Activated effector memory CD4-positive, alpha-beta T cell treated with Interleukin-2 at 50 U/mL for 16 hours (primary cell): ENCODE measurements at regions not wholly inside any gene's neighbourhood (a gene's known extent, or its start where the extent isn't known, plus 50 kb on each side); places are given as distances from the start of the nearest gene placed in this dataset.

Experiments
- DNase-seq: peaks from one replicate; pipeline ENCODE4 v3.0.0-alpha.2; 2020

DNA sequence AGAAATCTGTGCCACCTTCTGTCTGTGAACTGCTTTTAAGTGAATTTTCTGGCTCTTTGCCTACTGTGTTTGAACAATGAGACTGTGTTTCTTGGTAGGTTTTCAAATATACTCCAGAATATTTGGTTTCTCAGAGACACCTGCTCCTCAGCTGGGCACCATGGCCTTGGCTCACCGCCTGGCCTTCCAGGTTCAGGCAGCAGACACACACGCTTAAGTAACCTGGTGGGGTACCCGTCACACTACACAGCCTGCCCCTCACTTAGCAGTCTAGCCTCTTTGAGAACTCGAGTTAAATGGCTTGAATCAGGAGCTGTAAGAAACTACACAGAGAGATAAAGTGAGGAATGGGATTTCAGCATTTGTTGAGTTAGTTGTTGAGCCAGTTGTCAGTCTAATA is 530.5 kb downstream of the MTRR start:
- DNase-seq, result no peak

DNA sequence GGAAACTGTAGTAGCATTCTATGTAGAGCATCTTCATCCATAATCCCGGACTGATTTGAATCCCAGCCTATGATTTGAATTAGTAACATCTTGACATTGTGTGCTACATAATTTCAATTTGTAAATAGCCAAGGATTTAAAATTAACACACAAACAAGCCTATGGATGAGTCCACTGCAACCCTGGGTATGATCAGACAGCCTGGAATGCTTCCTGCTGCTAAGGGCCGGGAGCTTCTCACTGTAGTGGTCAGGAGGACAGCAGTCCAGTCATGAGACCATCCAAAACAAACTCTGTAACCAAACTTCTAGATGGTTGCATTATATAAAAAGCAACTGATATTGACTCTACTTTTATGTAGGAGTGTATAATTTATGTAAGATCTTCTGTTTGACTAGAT is 539.3 kb downstream of the MTRR start:
- no peak for DNase-seq

DNA sequence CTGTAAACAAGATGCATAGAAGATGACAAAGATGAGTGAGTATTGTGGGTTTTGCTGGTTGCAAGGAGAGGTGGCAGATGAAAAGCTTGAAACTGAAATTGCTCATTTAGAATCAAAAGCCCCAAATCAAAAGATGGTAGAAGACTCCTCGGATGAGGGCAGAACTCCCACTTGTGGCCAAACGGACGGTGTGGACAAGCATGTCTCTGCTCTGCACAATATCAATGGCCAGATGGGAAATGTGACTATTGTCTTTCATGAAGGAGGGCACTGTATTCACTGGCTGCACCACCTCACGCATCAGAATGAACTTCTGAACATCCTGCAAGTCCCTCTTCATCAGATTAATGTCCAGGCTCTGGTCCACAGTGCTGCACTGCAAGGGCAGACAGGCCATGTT is 541.7 kb downstream of the MTRR start:
- no peak for DNase-seq

DNA sequence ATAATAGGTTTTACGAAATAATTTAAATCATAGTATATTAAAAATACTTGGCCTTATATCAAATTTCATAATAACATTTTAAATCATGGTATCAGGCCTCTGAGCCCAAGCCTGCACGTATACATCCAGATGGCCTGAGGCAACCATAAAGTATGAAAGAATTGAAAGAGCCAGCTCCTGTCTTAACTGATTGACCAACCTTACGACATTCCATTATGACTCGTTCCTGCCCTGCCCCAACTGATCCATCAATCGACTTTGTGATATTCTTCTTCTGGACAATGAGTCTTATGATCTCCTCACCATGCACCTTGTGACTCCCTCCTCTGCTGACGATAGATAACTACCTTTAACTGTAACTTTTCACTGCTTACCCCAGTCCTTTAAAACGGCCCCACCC is 545.0 kb downstream of the MTRR start:
- no peak for DNase-seq

DNA sequence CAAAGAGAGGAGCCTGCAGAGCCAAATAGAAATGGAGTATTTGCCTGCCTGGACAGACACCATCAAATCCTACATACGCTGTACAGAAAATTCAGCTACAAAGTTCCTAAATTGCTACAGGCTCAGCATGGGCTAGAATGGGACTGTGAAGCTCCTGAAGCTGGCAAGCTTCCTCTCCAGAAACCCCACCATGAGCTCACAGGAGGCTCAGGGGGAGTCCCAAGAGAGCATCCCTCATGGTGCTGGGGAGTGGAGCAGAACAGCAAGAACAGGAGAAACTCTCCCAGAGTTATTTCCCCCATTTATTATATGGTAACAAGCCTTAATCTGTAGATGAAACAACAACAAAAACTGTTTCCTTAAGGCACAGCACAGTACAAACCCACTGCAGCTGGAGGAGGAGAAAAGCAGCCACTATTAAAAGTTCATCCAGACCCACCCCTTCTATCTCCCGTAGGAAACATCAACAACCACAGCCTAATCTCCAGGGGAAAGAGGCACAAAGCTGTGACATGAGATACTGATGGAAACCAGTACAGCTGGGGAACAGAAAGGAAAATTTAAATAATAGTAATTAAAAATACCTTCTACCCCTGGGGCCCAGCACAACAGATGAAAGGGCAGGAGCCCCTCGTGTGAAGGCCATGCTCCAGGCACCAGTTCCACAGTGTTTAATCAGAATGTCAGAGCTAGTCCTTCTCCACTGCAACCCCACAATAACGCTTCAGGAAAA is 548.5 kb downstream of the MTRR start:
- no peak for DNase-seq

DNA sequence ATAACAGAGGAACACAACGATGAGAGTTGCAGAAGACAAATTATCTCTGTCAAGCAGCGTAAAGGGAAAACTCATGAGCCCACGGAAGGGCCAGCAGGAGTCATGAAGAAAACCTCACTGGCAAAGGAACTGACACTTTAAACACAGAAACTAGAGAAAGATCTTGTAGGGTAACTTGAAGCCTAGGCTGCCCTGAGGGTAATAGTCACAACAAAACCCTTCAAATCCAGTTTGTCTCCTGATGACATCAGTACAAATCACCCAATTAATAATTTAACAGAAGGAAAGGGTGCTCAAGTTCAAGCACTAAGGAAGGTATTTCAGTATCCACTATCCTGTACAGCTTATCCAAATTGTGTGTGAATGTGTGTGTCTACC is 549.1 kb downstream of the MTRR start:
- DNase-seq, result no peak

DNA sequence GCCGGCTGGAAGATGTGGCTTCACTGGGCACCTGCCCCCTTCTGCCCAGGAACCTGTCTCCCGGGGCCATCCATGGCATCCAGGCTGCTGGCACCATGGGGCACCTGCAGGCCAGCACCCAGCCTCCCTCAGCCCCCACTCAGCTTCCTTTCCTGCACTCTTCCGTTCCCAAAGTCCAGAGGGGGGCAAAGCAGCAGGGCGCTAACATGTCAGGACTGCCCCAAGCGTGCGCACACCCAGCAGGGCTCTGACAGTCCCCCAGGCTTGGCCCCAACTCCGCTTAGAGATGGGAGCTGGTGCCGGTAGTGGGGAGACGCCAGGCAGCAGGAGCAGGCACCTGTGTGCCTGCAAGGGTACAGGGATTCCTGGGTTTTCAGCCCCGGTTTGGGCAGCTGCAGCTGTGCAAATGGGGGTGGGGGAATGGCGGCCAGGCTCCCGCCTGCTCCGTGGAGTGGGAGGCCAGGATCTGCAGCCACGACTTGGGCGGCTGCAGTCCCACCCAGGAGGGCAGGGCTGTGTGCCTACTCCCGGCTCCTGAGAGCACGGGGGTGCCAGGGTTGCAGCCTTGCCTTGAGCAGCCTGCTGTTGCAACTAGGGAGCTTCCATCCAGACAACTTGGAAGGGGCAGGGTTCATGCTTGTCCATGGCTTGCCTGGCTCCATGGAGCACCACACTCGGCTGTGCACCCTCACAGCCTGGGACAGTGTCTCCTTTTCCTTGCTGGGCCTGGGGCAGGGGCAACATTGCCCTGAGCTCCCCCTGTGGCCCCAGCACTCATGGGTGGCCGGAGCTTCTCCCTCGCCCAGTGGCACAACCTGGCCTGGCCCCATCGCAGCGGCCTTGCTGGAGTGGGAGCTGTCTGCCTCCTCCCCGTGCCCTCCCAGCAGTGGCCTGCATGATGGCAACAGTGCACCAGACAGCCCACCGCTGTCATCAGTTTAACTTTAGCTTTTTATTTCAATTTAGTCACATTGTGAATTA is 561.1 kb downstream of the MTRR start:
- no peak for DNase-seq

DNA sequence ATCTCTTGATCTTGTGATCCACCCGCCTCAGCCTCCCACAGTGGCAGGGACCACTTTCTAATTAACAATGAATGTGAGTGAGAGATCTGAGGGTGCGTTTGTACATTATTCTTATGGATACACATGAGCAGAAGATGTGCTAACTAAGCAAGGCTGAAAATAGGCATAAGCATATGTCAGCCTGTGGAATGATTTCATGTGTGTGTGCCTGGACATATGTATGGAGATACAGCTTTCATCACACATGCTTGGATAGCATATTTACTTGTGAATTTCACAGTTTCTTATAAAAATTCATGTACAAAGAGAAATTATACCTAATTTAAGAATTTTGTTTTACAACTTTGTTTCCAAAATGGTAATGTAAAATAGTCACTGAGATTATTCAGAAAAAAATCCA is 565.6 kb downstream of the MTRR start:
- DNase-seq, result no peak

DNA sequence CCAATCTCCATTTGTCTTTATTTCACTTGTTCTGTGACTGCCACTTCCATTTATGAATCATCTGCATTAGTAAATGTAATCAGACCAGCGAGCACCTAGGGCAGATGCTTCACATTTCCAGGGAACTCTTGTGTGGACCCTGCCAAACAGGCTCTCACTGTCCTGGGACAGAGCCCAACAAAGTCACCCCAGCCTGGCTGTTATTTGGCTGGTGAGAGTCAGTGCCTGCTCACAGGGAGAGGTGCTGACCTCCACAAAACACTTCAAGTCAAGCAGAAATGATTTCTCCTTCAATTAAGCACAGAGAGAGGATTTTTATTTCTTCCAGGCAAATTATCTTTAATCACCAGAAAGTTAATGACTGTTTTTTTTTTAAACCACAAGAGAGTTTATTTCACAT is 568.0 kb downstream of the MTRR start:
- DNase-seq, result no peak

DNA sequence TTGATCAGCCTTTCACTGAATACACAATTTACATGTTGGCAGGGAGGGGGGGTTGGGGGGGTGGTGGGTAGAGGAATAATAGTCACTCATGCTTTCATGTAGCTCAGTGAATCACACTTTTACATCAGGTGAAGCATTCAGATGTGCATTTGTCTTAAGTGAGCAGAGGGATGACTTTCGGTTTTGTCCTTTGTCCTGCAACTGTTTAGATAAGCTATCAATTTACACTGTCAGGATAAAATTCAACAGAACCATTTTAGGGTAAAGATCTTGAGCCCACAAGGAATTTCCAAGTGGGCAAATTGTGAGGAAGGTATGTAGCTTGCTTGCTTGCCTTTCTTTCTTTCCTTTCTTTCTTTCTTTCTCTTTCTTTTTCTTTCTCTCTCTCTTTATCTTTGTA is 576.2 kb downstream of the MTRR start:
- DNase-seq, result no peak

DNA sequence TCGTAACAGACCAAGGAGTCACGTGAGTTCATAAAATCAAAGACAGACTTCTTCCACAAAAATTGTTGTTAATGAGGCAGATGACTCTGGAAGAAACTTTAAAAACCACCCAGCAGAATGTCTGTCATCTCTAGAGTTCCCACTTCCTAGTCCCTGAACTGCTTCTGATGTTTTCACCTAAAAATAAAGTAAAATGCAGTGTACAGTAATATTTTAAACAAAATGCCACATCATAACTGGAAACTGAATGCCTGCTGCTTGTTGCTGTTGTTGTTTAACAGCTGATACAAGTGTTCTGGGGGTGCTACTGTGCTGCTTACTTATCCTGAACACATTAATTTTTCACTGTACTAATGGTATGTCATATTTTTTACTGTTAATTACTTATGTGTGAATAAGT is 577.2 kb downstream of the MTRR start:
- no peak for DNase-seq

DNA sequence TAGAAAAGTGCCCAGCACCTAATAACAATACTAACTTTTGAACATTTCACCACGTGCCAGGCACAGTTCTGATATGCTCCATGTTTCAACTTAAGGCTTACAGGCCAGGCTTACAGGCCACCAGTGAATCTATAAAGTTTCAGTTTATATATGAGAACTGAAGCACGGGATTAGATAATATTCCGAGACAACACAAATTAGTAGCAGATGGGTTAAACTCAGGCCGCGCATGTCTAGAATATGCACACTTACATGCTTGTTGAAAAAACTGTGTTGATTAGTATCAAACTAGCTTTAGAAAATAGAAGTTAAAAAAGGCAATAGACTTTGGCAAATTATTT is 587.9 kb downstream of the MTRR start:
- no peak for DNase-seq

DNA sequence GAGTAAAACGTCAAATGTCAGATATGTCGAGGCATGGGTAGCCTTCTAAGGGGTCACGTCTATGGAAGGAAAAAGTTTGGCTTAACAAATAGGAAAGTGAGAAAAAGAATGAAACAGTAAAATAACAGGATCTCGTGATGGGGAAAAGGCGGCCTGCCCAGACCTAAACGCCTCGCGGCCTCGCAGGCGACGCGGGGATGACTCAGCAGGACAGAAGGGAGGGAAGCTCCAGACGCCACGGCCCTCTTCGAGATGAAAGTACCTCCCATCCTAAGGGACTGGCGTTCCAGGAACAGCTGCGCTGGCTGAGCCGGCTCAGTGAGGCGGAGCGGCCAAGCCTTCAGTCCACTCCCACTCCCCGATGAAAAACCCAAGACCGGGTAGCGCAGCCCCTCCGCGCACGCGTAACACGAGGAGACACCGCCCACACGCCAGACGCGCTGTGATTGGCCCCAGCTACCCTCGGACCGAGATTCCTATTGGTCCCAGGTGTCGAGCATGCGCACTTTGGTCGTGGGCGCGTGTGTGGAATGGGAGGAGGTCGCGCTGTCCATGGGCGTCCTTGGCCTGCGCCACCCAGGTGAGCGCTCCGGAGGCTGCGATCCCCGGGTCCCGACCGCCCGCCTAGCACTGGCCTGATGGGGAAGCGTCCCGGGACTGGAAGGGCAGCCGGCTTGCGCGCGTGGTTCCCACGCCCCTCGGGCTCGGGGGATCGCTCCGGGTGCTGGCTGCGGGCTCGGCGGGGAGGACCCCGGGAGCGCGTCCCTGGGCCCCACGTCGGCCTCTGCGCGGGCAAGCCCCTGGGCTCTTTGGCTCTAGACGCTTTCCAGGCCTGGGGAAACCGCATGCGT is 588.5 kb downstream of the MTRR start:
- peak; percentile 73 for DNase-seq

DNA sequence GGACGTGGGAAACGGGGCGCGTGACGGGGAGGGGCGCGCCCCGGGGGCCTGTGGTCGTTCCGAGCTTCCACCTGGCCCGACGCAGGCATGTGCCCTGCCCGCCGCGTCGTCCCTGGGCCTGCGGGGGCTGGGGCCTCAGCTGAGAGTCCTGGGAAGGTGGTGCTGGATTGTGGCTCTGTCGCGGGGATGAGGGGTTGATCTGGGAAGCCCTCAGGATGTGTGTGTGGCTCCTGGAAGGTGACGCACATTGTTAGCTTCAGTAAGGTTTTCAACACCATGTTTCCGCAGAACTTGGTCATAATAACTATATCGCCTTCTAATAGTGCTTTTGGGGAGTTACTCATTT is 589.1 kb downstream of the MTRR start:
- DNase-seq, result no peak

DNA sequence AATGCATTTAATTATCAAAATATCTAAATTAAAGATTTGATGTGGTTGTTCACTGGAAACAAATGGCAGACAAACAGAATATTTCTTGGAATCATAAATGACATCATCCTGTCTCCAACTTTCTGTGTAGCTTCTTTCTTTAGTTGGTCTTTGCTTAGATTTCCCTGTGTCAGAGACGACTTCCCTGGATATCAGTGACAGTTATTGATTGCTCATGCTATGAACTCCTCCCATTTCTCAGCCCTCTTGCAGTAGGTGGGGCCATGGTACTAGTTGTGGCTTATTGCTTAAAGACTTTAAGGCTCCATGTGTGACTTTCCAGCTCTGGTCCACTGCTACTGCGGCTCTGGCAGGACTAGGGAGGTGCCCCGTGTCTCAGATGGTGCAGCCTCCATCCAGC is 592.6 kb downstream of the MTRR start:
- DNase-seq, result no peak

DNA sequence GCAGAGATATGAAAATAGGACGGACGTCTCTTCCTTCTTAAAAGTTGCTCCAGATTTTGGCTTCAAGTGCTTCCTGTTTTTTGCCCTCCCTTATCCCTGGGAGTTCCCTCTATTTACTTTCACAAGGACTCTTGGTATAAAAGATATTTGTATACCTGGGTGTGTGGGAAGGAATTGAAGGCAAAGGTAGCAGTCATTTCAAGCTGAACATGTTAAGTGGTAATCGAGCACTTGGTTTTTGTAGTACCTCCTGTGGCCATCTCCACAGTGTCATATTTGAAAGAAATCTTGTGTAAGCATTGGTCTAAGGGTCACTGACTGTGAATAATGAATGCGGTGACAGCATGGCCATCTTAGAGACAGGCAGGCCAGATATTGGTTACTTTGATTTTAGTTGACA is 593.6 kb downstream of the MTRR start:
- no peak for DNase-seq

DNA sequence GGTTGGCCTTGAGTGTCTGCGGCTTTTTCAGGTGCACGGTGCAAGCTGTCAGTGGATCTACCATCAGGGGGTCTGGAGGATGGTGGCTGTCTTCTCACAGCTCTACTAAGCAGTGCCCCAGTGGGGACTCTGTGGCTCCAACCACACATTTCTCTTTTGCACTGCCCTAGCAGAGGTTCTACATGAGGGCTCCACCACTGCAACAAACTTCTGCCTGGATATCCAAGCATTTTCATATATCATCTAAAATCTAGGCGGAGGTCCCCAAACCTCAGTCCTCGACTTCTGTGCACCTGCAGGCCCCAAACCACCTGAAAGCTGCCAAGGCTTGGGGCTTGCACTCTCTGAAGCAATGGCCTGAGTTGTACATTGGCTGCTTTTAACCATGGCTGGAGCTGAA is 601.5 kb downstream of the MTRR start:
- no peak for DNase-seq

DNA sequence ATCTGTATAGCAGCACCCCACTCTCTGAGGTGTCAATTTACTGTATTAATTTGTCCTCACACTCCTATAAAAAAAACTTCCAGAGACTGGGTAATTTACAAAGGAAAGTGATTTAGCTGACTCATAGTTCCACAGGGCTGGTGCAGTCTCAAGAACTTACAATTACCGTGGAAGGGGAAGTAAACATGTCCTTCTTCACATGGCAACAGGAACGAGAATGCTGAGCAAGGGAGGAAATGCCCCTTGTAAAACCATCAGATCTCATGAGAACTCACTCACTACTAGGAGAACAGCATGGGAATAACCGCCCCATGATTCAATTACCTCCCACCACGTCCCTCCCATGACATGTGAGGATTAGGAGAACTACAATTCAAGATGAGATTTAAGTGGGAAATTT is 602.6 kb downstream of the MTRR start:
- no peak for DNase-seq

DNA sequence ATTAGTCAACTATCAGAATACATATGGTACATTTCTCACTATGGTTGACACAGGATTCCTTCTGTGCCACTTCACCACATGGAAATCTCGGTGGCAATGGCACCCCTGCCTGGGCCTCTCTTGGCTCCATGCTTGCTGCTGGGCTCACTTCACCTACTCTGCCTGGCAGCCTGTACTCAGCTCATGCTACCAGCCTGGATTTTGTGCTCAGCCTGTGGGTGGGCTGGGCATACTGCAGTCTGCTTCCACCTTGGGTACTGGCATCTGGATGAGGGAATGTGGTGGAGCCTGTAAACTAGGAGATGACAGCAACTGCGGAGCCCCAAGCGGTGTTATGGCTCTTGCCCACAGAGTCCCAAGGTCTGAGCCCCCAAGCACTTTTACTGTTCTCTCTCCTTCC is 604.1 kb downstream of the MTRR start:
- DNase-seq, result no peak

DNA sequence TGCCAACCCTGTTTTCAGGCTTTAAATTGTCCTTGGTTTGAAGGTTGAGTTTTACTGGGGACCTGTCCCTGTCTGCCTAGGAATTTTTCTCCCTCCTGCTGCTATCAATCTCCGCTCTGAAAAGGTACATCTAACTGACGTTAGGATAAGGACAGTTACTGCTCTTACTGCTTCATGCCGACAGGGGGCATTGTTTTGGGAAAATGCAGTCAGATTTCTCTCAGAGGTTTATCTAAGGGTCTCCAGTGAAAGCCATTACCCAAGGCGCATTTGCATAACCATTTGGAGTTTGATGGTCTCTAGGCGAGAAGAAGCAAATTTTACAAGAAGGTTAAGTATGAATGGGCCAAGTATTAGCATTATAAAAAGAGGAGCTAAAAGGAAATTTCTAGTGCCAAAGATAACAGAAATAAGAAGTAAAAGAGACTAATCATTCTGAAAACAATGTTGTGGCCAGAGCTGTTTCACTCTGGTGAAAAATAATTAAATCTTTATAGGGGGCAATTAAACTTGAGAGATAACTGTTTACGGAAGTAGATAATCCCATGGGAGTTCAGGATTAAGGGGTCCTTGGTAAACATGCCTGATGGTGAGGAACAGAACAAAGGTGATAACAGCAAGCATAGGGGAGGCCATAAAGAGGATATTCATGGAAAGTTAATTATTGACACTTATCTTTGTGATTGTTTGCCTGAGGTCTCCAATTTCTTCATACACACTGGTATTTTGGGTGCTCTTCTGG is 605.0 kb downstream of the MTRR start:
- DNase-seq, result no peak

DNA sequence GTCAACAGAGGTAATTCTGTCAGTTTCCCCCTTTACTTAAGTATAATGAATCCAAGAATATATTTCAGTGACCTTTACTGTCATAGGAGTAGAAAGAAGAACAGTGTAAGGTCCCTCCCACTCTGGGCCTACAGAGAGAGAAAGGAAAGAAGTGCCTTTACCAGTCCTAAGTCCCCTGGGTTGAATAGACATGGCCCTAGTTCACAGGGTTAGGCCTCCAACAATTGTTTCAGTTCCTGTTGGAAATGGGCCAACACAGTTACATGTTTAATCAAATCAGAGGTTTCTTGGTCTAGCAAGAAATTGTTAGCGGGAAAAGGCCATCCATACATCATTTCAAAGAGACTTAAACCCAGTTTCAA is 605.6 kb downstream of the MTRR start:
- no peak for DNase-seq

DNA sequence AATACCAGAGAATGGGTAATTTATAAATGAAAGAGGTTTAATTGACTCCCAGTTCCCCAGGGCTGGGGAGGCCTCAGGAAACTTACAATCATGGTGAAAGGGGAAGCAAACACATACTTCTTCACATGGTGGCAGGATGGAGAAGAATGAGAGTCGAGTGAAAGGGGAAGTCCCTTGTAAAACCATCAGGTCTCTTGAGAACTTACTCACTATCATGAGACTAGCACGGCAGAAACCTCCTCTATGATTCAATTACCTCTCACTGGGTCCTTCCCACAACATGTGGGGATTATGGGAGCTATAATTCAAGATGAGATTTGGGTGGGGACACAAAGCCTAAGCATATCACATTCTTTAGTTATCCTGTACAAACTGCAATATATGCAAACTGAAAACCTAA is 609.4 kb downstream of the MTRR start:
- no peak for DNase-seq

DNA sequence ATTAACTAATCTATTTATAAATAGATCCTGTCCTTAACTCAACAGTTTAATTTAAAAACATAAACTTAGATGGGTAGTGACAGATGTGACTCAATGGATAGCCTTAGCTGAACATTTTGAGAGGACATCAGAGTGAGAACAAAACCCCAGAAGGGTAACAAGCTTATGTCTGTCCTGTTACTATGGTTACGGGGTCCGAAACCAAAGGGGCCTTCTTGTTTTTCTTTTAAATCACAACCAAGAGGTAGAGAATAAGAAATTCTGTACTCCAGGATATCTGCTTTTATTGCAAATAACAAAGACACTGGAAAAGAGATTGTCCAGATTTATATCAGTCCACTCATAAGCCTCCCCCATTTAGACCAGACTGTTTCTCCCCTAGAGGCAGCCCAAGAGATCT is 612.1 kb downstream of the MTRR start:
- DNase-seq, result no peak
